Gastrocnemius medialis (tissue), 4 donors: ENCODE measurements at regions not wholly inside any gene's neighbourhood (a gene's known extent, or its start where the extent isn't known, plus 50 kb on each side); places are given as distances from the start of the nearest gene placed in this dataset.

Source experiments
- CTCF ChIP-seq, 5 experiments: fragments of 450-650 bp in 3 of 5; fragments of 200-600 bp in 2 of 5; sonication (generic) in 2 of 5; IDR thresholded peaks in 4 of 5; conservative IDR thresholded peaks in 1 of 5; 1 replicate in 4 of 5; 2 replicates in 1 of 5; pipeline ENCODE4 v1.5.1; 2016 to 2019; ENCODE audit warnings: antibody characterized with exemption in 5 of 5, mild to moderate bottlenecking in 3 of 5, moderate library complexity in 3 of 5
- POLR2A ChIP-seq, 2 donors: fragments of 450-650 bp; IDR thresholded peaks; one replicate each; pipeline ENCODE4 v1.6.1; 2017; ENCODE audit warnings: antibody characterized with exemption in 2 of 2, mild to moderate bottlenecking in 2 of 2, moderate library complexity in 2 of 2

- TF ChIP-seq CTCF (IDR thresholded peaks at IDR 0.05 in 4 of 5, conservative IDR thresholded peaks at IDR 0.05 in 1 of 5): no peak
- TF ChIP-seq POLR2A (IDR thresholded peaks at IDR 0.05): no peak
Measured at GRCh38 chr5:96123418-96123817, 161.8 kb upstream of the ELL2 start.
